ENCODE measurements at regions not wholly inside any gene's neighbourhood (a gene's known extent, or its start where the extent isn't known, plus 50 kb on each side); places are given as distances from the start of the nearest gene placed in this dataset.

- Histone ChIP-seq H3K9ac (ENCODE audit: low read length in 3 of 3) (no peak overlapping the region), H3K27me3 (ENCODE audit: control insufficient read depth, insufficient read depth, low read length) (no peaks in the 10 kb centered on the region), H3K9me3 (ENCODE audit: control insufficient read depth in 2 of 3, insufficient read depth in 1 of 3, low read length in 3 of 3) (no peaks in the 10 kb centered on the region), H3K4me3 (ENCODE audit: low read length in 3 of 3) (no peak overlapping the region), H3K27ac (ENCODE audit: low read depth in 2 of 2, low read length in 2 of 2) (no peak overlapping the region), H3K4me1 (ENCODE audit: control insufficient read depth in 2 of 3, insufficient read depth in 2 of 3, low read depth in 1 of 3, low read length in 3 of 3) (no peaks in the 10 kb centered on the region), H3K36me3 (ENCODE audit: control insufficient read depth in 2 of 3, insufficient read depth in 3 of 3, low read length in 3 of 3) (no peaks in the 10 kb centered on the region)
- intact Hi-C loops (cut with DNase I), result no loop called here
- no peak for FAIRE-seq
- no peak for DNase-seq
- no peak for TF ChIP-seq CTCF (IDR thresholded peaks at IDR 0.05; ENCODE audit: borderline replicate concordance, extremely low read depth, insufficient read depth)
Observed at GRCh38 chr3:181578743-181579142, 133.0 kb upstream of the SOX2 start.

- Histone ChIP-seq H3K27ac (ENCODE audit: low read depth in 2 of 2, low read length in 2 of 2) (no peak overlapping the region), H3K27me3 (ENCODE audit: control insufficient read depth, insufficient read depth, low read length) (no peaks in the 10 kb centered on the region), H3K36me3 (ENCODE audit: control insufficient read depth in 2 of 3, insufficient read depth in 3 of 3, low read length in 3 of 3) (no peaks in the 10 kb centered on the region), H3K9me3 (ENCODE audit: control insufficient read depth in 2 of 3, insufficient read depth in 1 of 3, low read length in 3 of 3) (no peaks in the 10 kb centered on the region), H3K4me1 (ENCODE audit: control insufficient read depth in 2 of 3, insufficient read depth in 2 of 3, low read depth in 1 of 3, low read length in 3 of 3) (no peaks in the 10 kb centered on the region), H3K9ac (ENCODE audit: low read length in 3 of 3) (no peak overlapping the region), H3K4me3 (ENCODE audit: low read length in 3 of 3) (no peak overlapping the region)
- FAIRE-seq, result no peak
- no peak for DNase-seq
- TF ChIP-seq CTCF (IDR thresholded peaks at IDR 0.05; ENCODE audit: borderline replicate concordance, extremely low read depth, insufficient read depth), result no peak
- intact Hi-C loops (cut with DNase I), result no loop called here
Observed at GRCh38 chr3:181572432-181572831, 139.3 kb upstream of the SOX2 start.

GRCh38 chr3:181570472-181570871 lies 141.3 kb upstream of the SOX2 start:
- Histone ChIP-seq H3K27me3 (ENCODE audit: control insufficient read depth, insufficient read depth, low read length) (no peaks in the 10 kb centered on the region), H3K4me3 (ENCODE audit: low read length in 3 of 3) (no peak overlapping the region), H3K9ac (ENCODE audit: low read length in 3 of 3) (no peak overlapping the region), H3K27ac (ENCODE audit: low read depth in 2 of 2, low read length in 2 of 2) (no peak overlapping the region), H3K36me3 (ENCODE audit: control insufficient read depth in 2 of 3, insufficient read depth in 3 of 3, low read length in 3 of 3) (no peaks in the 10 kb centered on the region), H3K9me3 (ENCODE audit: control insufficient read depth in 2 of 3, insufficient read depth in 1 of 3, low read length in 3 of 3) (no peaks in the 10 kb centered on the region), H3K4me1 (ENCODE audit: control insufficient read depth in 2 of 3, insufficient read depth in 2 of 3, low read depth in 1 of 3, low read length in 3 of 3) (no peaks in the 10 kb centered on the region)
- no peak for TF ChIP-seq CTCF (IDR thresholded peaks at IDR 0.05; ENCODE audit: borderline replicate concordance, extremely low read depth, insufficient read depth)
- no peak for FAIRE-seq
- intact Hi-C loops (cut with DNase I), result no loop called here
- no peak for DNase-seq

GRCh38 chr3:181569356-181569940 lies 142.3 kb upstream of the SOX2 start:
- Histone ChIP-seq H3K9ac (ENCODE audit: low read length in 3 of 3) (no peak overlapping the region), H3K4me3 (ENCODE audit: low read length in 3 of 3) (no peak overlapping the region), H3K27ac (ENCODE audit: low read depth in 2 of 2, low read length in 2 of 2) (no peak overlapping the region), H3K4me1 (ENCODE audit: control insufficient read depth in 2 of 3, insufficient read depth in 2 of 3, low read depth in 1 of 3, low read length in 3 of 3) (no peaks in the 10 kb centered on the region), H3K9me3 (ENCODE audit: control insufficient read depth in 2 of 3, insufficient read depth in 1 of 3, low read length in 3 of 3) (no peaks in the 10 kb centered on the region), H3K36me3 (ENCODE audit: control insufficient read depth in 2 of 3, insufficient read depth in 3 of 3, low read length in 3 of 3) (no peaks in the 10 kb centered on the region), H3K27me3 (ENCODE audit: control insufficient read depth, insufficient read depth, low read length) (no peaks in the 10 kb centered on the region)
- FAIRE-seq (no peak), DNase-seq (no peak)
- no peak for TF ChIP-seq CTCF (IDR thresholded peaks at IDR 0.05; ENCODE audit: borderline replicate concordance, extremely low read depth, insufficient read depth)
- intact Hi-C loops (cut with DNase I), result no loop called here

Measured in kidney (tissue), 13 donors.